Forelimb muscle (tissue), 1 donor: ENCODE measurements at regions not wholly inside any gene's neighbourhood (a gene's known extent, or its start where the extent isn't known, plus 50 kb on each side); places are given as distances from the start of the nearest gene placed in this dataset.
"Not testable (repeated sequence)": the region's sequence is repeated elsewhere in the genome, so short reads cannot be mapped to it uniquely, and the experiment has no call there.

Experiments used
- DNase-seq: peaks from one replicate; pipeline ENCODE4 v3.0.0-alpha.2; 2013; ENCODE audit warnings: low read depth

DNA sequence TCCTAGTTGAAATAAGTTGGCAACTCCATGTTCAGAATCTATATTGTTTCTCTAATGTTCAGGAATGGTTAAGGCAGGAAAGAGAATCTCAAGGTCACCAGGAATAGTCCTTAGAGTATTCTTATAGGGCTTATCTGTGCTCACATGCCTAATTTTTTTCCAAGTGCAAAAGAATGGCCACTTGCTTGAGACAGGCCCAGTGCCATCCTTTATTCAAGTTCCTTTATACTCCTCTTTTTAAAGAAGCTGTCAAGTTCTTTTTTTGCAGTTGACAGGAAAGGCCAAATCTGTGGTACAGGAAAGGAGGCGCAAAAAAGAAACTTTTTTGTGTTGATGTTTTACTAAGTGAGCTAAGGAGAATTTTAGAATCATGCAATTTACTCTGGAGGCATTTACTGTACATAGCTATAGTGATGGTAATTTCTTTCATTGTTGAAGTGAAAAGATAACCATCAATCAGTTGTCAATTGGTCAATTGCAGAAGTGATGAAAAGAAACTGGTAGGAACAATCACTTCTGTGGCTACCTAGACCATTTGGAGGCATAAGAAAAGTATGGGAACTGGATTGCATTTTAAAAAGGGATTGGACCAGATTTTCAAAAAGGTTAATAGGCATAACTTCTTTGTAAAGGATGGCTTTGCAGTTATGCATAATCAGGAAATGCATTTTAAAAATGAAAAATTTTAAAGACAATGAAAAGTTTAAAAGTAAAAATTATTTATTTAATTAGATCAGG, 102.5 kb upstream of the SOX2 start:
- DNase-seq, result no peak

DNA sequence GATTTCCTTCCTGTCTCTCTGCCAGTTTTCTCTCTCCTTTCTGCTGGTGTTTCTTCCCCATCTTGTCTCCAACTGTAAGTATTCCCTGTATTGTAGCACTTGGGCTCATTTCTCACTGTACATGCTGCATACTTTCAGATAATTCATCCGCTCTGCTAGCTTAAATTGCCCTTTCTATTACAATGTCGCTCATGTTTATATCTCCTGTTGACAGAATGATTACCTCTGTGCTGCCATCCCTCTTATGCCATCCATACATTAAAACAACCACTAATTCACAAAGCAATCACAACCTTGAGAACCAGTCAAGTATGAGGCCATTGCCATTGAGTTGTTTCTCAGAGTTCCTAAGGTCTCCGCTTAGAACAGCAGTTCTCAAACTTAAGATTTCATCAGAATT, 107.5 kb upstream of the SOX2 start:
- no peak for DNase-seq

DNA sequence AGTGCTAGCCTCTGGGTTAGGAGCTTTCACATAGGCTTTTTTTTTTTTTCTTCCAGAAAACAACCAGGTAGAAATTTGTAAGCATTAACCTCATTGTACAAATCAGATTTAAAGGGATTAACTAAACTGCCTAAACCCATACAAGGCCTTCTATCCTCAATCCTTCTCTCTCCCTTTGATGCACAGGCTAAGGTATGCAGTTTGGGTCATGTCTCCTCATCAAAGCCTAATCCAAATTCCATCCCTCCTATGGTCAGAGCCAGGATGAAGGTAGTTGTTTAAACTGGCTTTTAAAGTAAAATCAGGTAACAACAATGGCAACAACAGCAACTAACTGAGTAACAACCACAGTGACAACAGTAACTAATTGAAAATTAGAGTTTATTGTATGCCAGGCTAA, 115.6 kb upstream of the SOX2 start:
- DNase-seq, result no peak

GRCh38 chr3:181590939-181591338, 120.8 kb upstream of the SOX2 start:
- not testable (repeated sequence) for DNase-seq

GRCh38 chr3:181582619-181583018, 129.1 kb upstream of the SOX2 start:
- DNase-seq, result no peak

GRCh38 chr3:181581656-181582055, 130.1 kb upstream of the SOX2 start:
- no peak for DNase-seq

DNA sequence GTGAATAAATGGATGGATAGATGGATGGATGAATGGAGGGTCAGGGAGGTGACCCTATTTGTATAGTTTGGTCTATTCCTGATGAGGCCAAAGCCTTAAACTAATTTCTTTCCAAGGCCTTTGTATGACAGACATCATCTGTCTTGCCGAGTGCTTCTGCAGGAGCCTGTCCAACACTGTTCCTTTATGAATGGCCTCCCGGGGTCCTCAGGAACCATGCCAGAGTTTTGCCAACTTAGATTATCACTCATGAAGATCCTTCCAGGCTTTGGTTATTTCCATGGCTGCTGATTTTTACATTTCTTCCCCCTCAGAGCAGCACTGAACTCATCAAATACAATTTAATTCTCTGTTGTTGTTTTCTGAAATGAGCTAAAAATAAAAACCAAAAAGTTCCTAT, 133.0 kb upstream of the SOX2 start:
- no peak for DNase-seq

GRCh38 chr3:181572432-181572831, 139.3 kb upstream of the SOX2 start:
- no peak for DNase-seq

DNA sequence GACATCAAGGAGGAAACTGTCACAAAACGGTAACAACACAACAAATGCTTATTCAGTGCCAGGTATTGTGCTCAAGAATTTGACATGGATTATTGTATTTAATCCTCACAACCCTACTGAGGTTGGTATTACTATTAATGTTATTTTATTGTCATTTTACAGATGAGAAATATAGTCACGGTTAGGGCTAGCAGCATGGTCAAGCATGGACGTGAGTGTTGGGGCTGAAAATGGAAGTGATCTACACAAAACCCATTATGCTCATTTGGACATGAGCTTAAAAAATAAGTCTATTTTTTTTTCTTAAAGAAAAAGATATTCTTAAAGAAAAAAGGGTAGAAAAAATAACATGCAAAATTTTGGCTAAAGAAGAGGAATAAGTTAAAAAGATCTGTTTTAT, 141.3 kb upstream of the SOX2 start:
- DNase-seq, result no peak

GRCh38 chr3:181569356-181569940, 142.3 kb upstream of the SOX2 start:
- no peak for DNase-seq

DNA sequence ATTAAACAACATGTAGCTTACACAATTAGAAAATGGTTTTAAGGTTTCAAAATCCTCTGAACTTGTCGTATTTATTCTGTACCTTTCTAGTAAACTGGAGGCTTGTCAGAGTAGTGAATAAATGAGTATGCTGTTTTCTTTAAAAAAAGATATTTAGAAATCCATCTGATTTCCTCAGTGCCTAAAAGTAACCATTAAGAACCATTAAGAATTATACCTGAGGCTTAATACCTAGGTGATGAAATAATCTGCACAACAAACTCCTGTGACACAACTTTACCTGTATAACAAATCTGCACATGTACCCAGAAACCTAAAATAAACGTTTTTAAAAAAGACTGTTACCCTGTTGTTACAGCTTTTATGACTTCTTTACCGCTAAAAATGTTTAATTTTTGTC, 143.0 kb upstream of the SOX2 start:
- DNase-seq, result no peak

- DNase-seq, result no peak
Measured at GRCh38 chr3:181568248-181568647, 143.5 kb upstream of the SOX2 start.

DNA sequence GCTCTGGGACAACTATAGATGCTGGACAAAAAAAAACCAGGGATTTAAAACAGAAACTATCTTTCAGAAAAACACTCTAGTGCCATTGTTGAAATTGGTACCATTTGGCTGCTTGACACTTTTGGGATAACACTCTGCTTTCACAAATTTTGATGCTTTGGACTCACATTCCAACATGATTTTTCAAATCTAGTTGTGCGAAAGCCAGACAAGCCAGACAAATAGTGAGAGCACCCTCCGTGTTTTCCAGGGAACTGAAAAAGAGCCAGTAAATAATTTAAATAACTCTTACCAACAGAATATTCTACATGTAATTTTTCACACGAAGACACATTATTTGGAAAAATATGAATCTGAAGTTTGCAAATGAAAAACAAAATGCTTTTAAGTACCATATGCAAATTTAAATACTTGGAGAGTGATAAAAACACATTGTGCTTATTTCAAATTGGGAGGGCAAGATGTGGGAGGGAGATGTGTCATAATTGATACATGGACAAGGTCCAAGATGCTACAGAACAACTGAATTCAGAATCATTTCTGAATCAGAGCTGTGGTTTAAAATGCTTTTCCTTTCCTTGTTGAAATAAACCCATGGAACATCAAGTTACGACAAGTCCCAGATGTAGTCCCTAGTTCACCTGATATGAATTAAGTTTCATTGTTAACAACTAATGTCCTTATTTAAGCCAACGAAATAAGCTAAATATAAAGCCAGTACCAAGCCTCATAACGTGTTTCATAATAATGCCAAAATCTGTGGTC, 144.2 kb upstream of the SOX2 start:
- no peak for DNase-seq

DNA sequence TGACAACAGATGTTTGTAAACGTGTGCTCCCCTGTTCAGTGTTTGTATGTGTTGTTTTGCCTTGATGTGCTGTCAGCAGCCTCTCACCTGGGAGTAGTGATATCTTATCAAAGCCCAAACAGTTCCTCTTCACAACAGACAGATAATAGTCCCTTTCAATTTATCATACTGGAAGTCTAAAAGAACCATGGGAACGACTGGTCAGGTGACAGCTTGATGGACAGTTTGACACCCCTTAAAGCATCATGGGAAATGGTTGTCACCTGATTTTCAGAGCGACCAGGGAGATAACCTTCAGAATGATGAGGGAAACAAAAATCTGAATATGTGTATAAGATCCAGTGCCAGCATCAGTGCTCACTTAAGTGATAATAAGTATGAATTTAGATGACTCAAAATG, 146.3 kb upstream of the SOX2 start:
- DNase-seq, result no peak

DNA sequence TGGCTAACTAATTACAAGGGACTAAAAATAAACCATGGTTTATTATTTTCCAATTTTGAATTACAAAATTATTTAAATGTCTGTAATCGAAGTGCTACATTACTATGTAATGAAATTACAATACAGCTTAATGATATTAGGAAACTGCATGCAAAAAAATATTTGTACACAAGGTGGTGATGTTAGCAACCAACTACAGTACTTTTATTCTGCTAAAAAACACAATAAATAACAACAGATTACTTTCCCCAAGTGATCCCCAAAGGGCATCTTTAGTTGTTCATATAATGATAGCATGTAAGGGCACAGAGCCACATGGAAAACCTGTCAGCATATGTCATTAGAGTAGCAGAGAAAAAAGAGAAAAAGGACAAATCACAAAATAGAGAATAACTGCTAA, 147.5 kb upstream of the SOX2 start:
- DNase-seq, result no peak

GRCh38 chr3:181561139-181562031, 150.3 kb upstream of the SOX2 start:
- no peak for DNase-seq

GRCh38 chr3:181558870-181559269, 152.9 kb upstream of the SOX2 start:
- DNase-seq, result no peak

DNA sequence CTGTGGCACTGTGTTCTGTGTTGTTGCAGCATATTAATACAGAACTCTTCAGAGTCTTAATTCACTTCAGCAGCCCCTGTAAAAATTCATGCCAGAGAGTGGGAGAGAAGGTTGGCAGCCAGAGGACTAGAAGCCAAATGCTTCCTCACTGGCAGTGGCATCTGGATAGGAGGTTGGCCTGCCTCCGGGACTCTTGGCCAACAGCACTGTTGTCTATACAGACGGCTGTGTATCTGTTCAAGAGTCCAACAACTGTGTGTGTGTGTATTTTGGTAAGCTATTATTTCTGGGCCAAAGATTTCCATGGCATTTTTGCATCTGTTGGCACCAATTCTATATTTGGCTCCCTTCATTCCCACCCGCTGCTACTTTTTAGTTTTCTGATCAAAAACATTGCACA, 156.0 kb upstream of the SOX2 start:
- no peak for DNase-seq

GRCh38 chr3:181554233-181554765, 157.4 kb upstream of the SOX2 start:
- no peak for DNase-seq

GRCh38 chr3:181549266-181549665, 162.5 kb upstream of the SOX2 start:
- no peak for DNase-seq

DNA sequence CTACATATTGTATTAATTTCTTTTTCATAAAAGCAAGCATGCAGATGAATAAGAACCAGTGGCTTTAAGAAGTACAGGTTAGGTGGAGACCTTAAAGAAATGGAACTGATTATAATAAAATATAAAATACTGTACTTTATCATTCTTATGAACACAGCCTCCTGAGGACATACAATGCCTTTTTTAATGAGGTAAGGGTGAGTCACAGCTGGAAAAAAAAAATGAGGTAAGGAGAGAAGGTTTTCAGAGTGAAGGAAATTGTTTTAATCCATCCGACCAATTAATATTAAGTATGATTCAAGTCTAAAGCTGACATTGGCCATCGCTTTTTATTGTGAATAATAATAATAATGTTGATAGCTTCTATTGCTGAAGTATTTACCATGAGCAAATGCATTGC, 170.3 kb upstream of the SOX2 start:
- no peak for DNase-seq

DNA sequence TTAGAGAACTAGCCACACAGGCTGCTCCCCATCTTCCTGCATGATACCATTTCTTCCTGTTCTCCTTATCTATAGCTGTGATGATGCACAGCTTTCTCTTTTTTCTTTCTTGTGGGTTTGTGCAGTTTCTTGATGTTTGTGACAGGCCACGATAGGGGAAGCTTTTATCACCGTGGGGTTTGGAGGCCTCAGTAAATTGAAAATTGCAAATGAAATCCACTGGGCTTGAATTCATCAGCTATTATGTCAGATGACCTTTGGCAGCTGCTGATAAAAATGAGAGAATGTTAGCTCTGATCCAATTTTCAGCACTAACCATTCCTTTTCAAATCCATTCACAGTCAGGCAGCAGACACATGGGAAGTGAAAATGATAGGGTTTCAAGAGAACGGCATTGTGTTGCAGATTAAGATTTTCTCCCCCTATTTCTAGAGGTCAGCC, 176.9 kb upstream of the SOX2 start:
- DNase-seq, result no peak
